Endothelial cell of umbilical vein (primary cell): ENCODE measurements at regions not wholly inside any gene's neighbourhood (a gene's known extent, or its start where the extent isn't known, plus 50 kb on each side); places are given as distances from the start of the nearest gene placed in this dataset.

ENCODE experiments used
- BruUV-seq: library from RNA; stranded (reverse); fragments of 400-500 nt; replicated peaks from 2 replicates; lab custom pipeline; 2021; lab: Mats Ljungman, UMichigan
- CTCF ChIA-PET: fragments of 300-600, 350-600 bp; sonication (Branson Sonifier 250); formaldehyde crosslinking; loops from one replicate; lab custom pipeline; 2021; ENCODE audit warnings: antibody characterized with exemption, inconsistent platforms; lab: Charles Lee
- POLR2A ChIA-PET: fragments of 300-600, 350-600 bp; sonication (Branson Sonifier 250); formaldehyde crosslinking; loops from one replicate; lab custom pipeline; 2021; ENCODE audit warnings: antibody characterized with exemption, inconsistent platforms; lab: Charles Lee
- DNase-seq: peaks from one replicate; pipeline ENCODE4 v3.0.0-alpha.2; 2011; ENCODE audit warnings: low read depth, low spot score
- FAIRE-seq: peaks from 2 replicates; lab custom pipeline; 2011; peaks lifted over from hg19 to GRCh38; lab: Jason Lieb, UNC
- H2AFZ ChIP-seq: 2 replicates; pipeline ENCODE4 v1.6.0; 2012; ENCODE audit warnings: low read depth, low read length, control low read depth, inconsistent platforms
- H3K27ac ChIP-seq: 2 replicates; pipeline ENCODE4 v1.5.1; 2011; ENCODE audit warnings: low read depth, mild to moderate bottlenecking, control low read depth, low read length, moderate library complexity; ENCODE audit not compliant: insufficient read depth
- H3K27me3 ChIP-seq, 2 experiments: 2 replicates each; pipeline versions ENCODE4 v1.6.0 to v1.6.1; 2011; ENCODE audit warnings: low read length in 2 of 2, mixed read lengths in 1 of 2; ENCODE audit not compliant: control insufficient read depth in 2 of 2, insufficient read depth in 2 of 2
- H3K36me3 ChIP-seq, 2 experiments: 2 replicates in 1 of 2; 3 replicates in 1 of 2; pipeline ENCODE4 v1.5.1; 2011; ENCODE audit warnings: low read length in 2 of 2, mild to moderate bottlenecking in 1 of 2, moderate library complexity in 1 of 2; ENCODE audit not compliant: control insufficient read depth in 2 of 2, insufficient read depth in 2 of 2; ENCODE audit errors: extremely low read depth in 1 of 2
- H3K4me1 ChIP-seq: 3 replicates; pipeline ENCODE4 v1.5.1; 2011; ENCODE audit warnings: mild to moderate bottlenecking, low read length; ENCODE audit not compliant: control insufficient read depth, insufficient read depth; ENCODE audit errors: extremely low read depth
- H3K4me2 ChIP-seq: 2 replicates; pipeline ENCODE4 v1.6.1; 2011; ENCODE audit warnings: low read length, control low read depth, mixed read lengths; ENCODE audit not compliant: insufficient read depth
- H3K4me3 ChIP-seq, 3 experiments: fragments of 200-600 bp in 1 of 3; sonication (generic), shearing (Covaris generic) in 1 of 3; replicated peaks in 1 of 3; 2 replicates each; pipeline ENCODE4 v1.5.1; 2011 to 2016; ENCODE audit warnings: control low read depth in 3 of 3, low read length in 3 of 3, mild to moderate bottlenecking in 2 of 3, inconsistent platforms in 1 of 3, low read depth in 1 of 3, moderate library complexity in 1 of 3; ENCODE audit not compliant: insufficient read depth in 1 of 3
- H3K79me2 ChIP-seq: 2 replicates; pipeline ENCODE4 v1.6.0; 2012; ENCODE audit warnings: low read length, inconsistent platforms; ENCODE audit not compliant: control insufficient read depth, insufficient read depth
- H3K9ac ChIP-seq: replicated peaks from 2 replicates; pipeline ENCODE3; 2011; ENCODE audit warnings: low read length, control low read depth; ENCODE audit not compliant: insufficient read depth; ENCODE audit errors: extremely low read depth
- H3K9me1 ChIP-seq: replicated peaks from 3 replicates; pipeline ENCODE4 v1.6.0; 2011; ENCODE audit warnings: mild to moderate bottlenecking, low read length; ENCODE audit not compliant: control insufficient read depth, insufficient read depth; ENCODE audit errors: extremely low read depth
- H3K9me3 ChIP-seq: replicated peaks from 2 replicates; pipeline ENCODE4 v1.5.1; 2012; ENCODE audit warnings: low read length, inconsistent platforms; ENCODE audit not compliant: control insufficient read depth, insufficient read depth
- H4K20me1 ChIP-seq: replicated peaks from 2 replicates; pipeline ENCODE3; 2011; ENCODE audit warnings: mild to moderate bottlenecking, low read length; ENCODE audit not compliant: control insufficient read depth, insufficient read depth; ENCODE audit errors: extremely low read depth
- EZH2 ChIP-seq: IDR thresholded peaks from 2 replicates; pipeline ENCODE4 v1.6.1; 2012; ENCODE audit warnings: borderline replicate concordance, low read depth, mild to moderate bottlenecking, moderate library complexity, low read length, inconsistent platforms; ENCODE audit not compliant: severe bottlenecking
- FOS ChIP-seq: IDR thresholded peaks from 2 replicates; pipeline ENCODE4 v1.6.1; 2011; ENCODE audit warnings: mild to moderate bottlenecking, low read length, moderate library complexity, borderline replicate concordance; ENCODE audit not compliant: insufficient read depth
- GATA2 ChIP-seq: IDR thresholded peaks from 2 replicates; pipeline ENCODE4 v1.7.0; 2011; ENCODE audit warnings: low read depth, mild to moderate bottlenecking, moderate library complexity, mixed read lengths, low read length; ENCODE audit not compliant: insufficient read length, insufficient read depth
- JUN ChIP-seq: IDR thresholded peaks from 2 replicates; pipeline ENCODE4 v1.6.1; 2011; ENCODE audit warnings: borderline replicate concordance, low read depth; ENCODE audit not compliant: insufficient read length, insufficient read depth
- MYC ChIP-seq: IDR thresholded peaks from one replicate; pipeline ENCODE4 v1.6.1; 2011; ENCODE audit warnings: mild to moderate bottlenecking, low read depth, low read length
- POLR2A ChIP-seq: IDR thresholded peaks from 2 replicates; pipeline ENCODE4 v1.6.1; 2012; ENCODE audit warnings: low read depth, mild to moderate bottlenecking, control low read depth, low read length
- POLR2AphosphoS5 ChIP-seq: IDR thresholded peaks from 2 replicates; pipeline ENCODE4 v1.6.1; 2012; ENCODE audit warnings: low read depth, mild to moderate bottlenecking, control low read depth, low read length, moderate library complexity; ENCODE audit not compliant: insufficient read depth
- dilution Hi-C: fragments of 300-500 bp; cut with MboI; formaldehyde crosslinking; loops from one replicate; pipeline ENCODE4 v1.15.0; 2019; ENCODE audit warnings: low sequenced_read_pairs; ENCODE audit not compliant: extremely low pct_ligation_motif_present
- intact Hi-C: fragments of 100-400 bp; cut with micrococcal nuclease; formaldehyde crosslinking; loops from one replicate; pipeline ENCODE4 v1.10.0; 2022
- TF ChIP-seq, protein P1 (sequence below), 2 donors: IDR thresholded peaks; 1 replicate in 1 of 2; 2 replicates in 1 of 2; pipeline ENCODE4 v1.5.1; 2011; ENCODE audit warnings: low read length in 2 of 2, mild to moderate bottlenecking in 2 of 2, moderate library complexity in 2 of 2, control low read depth in 1 of 2, inconsistent platforms in 1 of 2, low read depth in 1 of 2; ENCODE audit not compliant: insufficient read depth in 1 of 2; ENCODE audit errors: extremely low read depth in 1 of 2
- TF ChIP-seq, protein P2 (sequence below): IDR thresholded peaks from 2 replicates; pipeline ENCODE4 v1.6.1; 2011; ENCODE audit not compliant: insufficient read depth, insufficient read length

- no peak overlapping the region for H3K27ac ChIP-seq
- H3K27me3 ChIP-seq = peaks cover 12 to 15% of the 10 kb centered on the region in 2 experiments
- FAIRE-seq (no peak), DNase-seq (no peak)
- CTCF ChIA-PET = no interaction called here
- no peaks in the 10 kb centered on the region for H3K9me1 ChIP-seq
- H4K20me1 ChIP-seq = no peaks in the 10 kb centered on the region
- POLR2A ChIA-PET = no interaction called here
- no TSS peak for BruUV-seq
- no peak overlapping the region for H2AFZ ChIP-seq
- H3K36me3 ChIP-seq = no peaks in the 10 kb centered on the region
- H3K4me2 ChIP-seq = no peak overlapping the region
- TF ChIP-seq, protein P1, sequence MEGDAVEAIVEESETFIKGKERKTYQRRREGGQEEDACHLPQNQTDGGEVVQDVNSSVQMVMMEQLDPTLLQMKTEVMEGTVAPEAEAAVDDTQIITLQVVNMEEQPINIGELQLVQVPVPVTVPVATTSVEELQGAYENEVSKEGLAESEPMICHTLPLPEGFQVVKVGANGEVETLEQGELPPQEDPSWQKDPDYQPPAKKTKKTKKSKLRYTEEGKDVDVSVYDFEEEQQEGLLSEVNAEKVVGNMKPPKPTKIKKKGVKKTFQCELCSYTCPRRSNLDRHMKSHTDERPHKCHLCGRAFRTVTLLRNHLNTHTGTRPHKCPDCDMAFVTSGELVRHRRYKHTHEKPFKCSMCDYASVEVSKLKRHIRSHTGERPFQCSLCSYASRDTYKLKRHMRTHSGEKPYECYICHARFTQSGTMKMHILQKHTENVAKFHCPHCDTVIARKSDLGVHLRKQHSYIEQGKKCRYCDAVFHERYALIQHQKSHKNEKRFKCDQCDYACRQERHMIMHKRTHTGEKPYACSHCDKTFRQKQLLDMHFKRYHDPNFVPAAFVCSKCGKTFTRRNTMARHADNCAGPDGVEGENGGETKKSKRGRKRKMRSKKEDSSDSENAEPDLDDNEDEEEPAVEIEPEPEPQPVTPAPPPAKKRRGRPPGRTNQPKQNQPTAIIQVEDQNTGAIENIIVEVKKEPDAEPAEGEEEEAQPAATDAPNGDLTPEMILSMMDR (IDR thresholded peaks at IDR 0.05; ENCODE audit: extremely low read depth in 1 of 2, insufficient read depth in 1 of 2, low read depth in 1 of 2, low read length in 2 of 2) = no peak
- TF ChIP-seq JUN = no peak
- TF ChIP-seq, protein P2, sequence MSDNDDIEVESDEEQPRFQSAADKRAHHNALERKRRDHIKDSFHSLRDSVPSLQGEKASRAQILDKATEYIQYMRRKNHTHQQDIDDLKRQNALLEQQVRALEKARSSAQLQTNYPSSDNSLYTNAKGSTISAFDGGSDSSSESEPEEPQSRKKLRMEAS = no peak
- TF ChIP-seq POLR2AphosphoS5 = no peak
- no peak for TF ChIP-seq GATA2
- TF ChIP-seq POLR2A = no peak
- no peak for TF ChIP-seq EZH2
- TF ChIP-seq FOS = no peak
- no peak for TF ChIP-seq MYC
- H3K79me2 ChIP-seq = no peaks in the 10 kb centered on the region
- H3K4me3 ChIP-seq = no peak overlapping the region
- no peak overlapping the region for H3K9ac ChIP-seq
- H3K4me1 ChIP-seq = no peaks in the 10 kb centered on the region
- dilution Hi-C loops (no loop called here), intact Hi-C loops (no loop called here)
- H3K9me3 ChIP-seq = no peaks in the 10 kb centered on the region
Observed at GRCh38 chr20:48308882-48309281, 518.9 kb downstream of the PREX1 start.
